K562 (cell line): ENCODE measurements at regions not wholly inside any gene's neighbourhood (a gene's known extent, or its start where the extent isn't known, plus 50 kb on each side); places are given as distances from the start of the nearest gene placed in this dataset.

Experiments used
- ATAC-seq: fragments of 200-7000 bp; cut with Tn5 transposase; 3 replicates; pipeline ENCODE4 v1.9.1; 2020; ENCODE audit warnings: moderate library complexity
- BruUV-seq: library from RNA; stranded (reverse); fragments of 400-500 nt; replicated peaks from 2 replicates; lab custom pipeline; 2021; lab: Mats Ljungman, UMichigan
- CTCF ChIA-PET: fragments of 300-600 bp; formaldehyde crosslinking; extraction: SDS; loops from one replicate; lab custom pipeline; 2021; ENCODE audit warnings: low intra/inter-chr PET ratio; lab: Yijun Ruan, JAX
- POLR2A ChIA-PET: fragments of 300-600, 350-650 bp; sonication (Branson Sonifier 250); formaldehyde crosslinking; extraction: SDS; loops from one replicate; lab custom pipeline; 2021; ENCODE audit warnings: antibody characterized with exemption, inconsistent platforms; lab: Yijun Ruan, JAX
- DNase-seq, 4 experiments: peaks; one replicate each; pipeline versions ENCODE4 v3.0.0 to v3.0.0-alpha.2; 2011 to 2018; ENCODE audit warnings: low spot score in 3 of 4, mixed read lengths in 3 of 4; ENCODE audit errors: extremely low read depth in 1 of 4
- FAIRE-seq: peaks from 2 replicates; lab custom pipeline; 2011; peaks lifted over from hg19 to GRCh38; lab: Jason Lieb, UNC
- H2AFZ ChIP-seq: 2 replicates; pipeline ENCODE4 v1.6.0; 2011; ENCODE audit warnings: low read depth, low read length, control low read depth, inconsistent platforms
- H3K27ac ChIP-seq: fragments of 200-600 bp; 3 replicates; pipeline ENCODE4 v1.8.0; 2011; ENCODE audit warnings: low read depth, mild to moderate bottlenecking, control low read depth, inconsistent platforms, low read length, moderate library complexity, mixed read lengths; ENCODE audit errors: extremely low read depth
- H3K27me3 ChIP-seq, 2 experiments: fragments of 300-600 bp in 1 of 2; 2 replicates in 1 of 2; 3 replicates in 1 of 2; pipeline versions ENCODE4 v1.6.0 to v1.8.0; 2011; ENCODE audit warnings: inconsistent platforms in 2 of 2, low read length in 2 of 2, mild to moderate bottlenecking in 1 of 2, mixed read lengths in 1 of 2, moderate library complexity in 1 of 2; ENCODE audit not compliant: control insufficient read depth in 2 of 2, insufficient read depth in 2 of 2
- H3K36me3 ChIP-seq: fragments of 300-600 bp; 3 replicates; pipeline ENCODE4 v1.8.0; 2011; ENCODE audit warnings: mild to moderate bottlenecking, low read length, inconsistent platforms; ENCODE audit not compliant: control insufficient read depth, insufficient read depth
- H3K4me1 ChIP-seq, 2 experiments: fragments of 200-600 bp in 1 of 2; replicated peaks in 1 of 2; 2 replicates in 1 of 2; 3 replicates in 1 of 2; pipeline versions ENCODE4 v1.5.1 to v1.8.0; 2011; ENCODE audit warnings: inconsistent platforms in 2 of 2, low read length in 2 of 2, mild to moderate bottlenecking in 1 of 2, mixed read lengths in 1 of 2, moderate library complexity in 1 of 2; ENCODE audit not compliant: control insufficient read depth in 2 of 2, insufficient read depth in 2 of 2
- H3K4me2 ChIP-seq: 2 replicates; pipeline ENCODE4 v1.6.1; 2011; ENCODE audit warnings: low read length, control low read depth, inconsistent platforms, mixed read lengths; ENCODE audit not compliant: insufficient read depth
- H3K4me3 ChIP-seq: fragments of 200-600 bp; sonication (generic), shearing (Covaris generic); 2 replicates; pipeline ENCODE4 v1.5.1; 2016; ENCODE audit warnings: control low read depth, inconsistent platforms
- H3K79me2 ChIP-seq: fragments of 200-600 bp; 3 replicates; pipeline ENCODE4 v1.8.0; 2011; ENCODE audit warnings: low read length, inconsistent platforms; ENCODE audit not compliant: control insufficient read depth, insufficient read depth
- H3K9ac ChIP-seq, 2 experiments: 2 replicates each; pipeline versions ENCODE4 v1.6.0 to v1.6.1; 2011; ENCODE audit warnings: low read depth in 2 of 2, low read length in 2 of 2, control low read depth in 1 of 2, inconsistent platforms in 1 of 2, mild to moderate bottlenecking in 1 of 2, mixed read lengths in 1 of 2; ENCODE audit not compliant: insufficient read depth in 1 of 2
- H3K9me1 ChIP-seq: one replicate; pipeline ENCODE4 v1.6.0; 2011; ENCODE audit warnings: inconsistent platforms, mild to moderate bottlenecking, low read length, moderate library complexity; ENCODE audit not compliant: control insufficient read depth, insufficient read depth
- H3K9me3 ChIP-seq: replicated peaks from 2 replicates; pipeline ENCODE4 v1.5.1; 2011; ENCODE audit warnings: low read depth, low read length, inconsistent platforms; ENCODE audit not compliant: control insufficient read depth, insufficient read depth
- H4K20me1 ChIP-seq: replicated peaks from 2 replicates; pipeline ENCODE4 v1.6.1; 2011; ENCODE audit warnings: low read length, inconsistent platforms, mixed read lengths; ENCODE audit not compliant: control insufficient read depth, insufficient read depth
- CHCHD3 ChIP-seq: fragments of 250-450 bp; sonication (Bioruptor Pico); IDR thresholded peaks from 2 replicates; pipeline ENCODE4 v2.1.2; 2022; ENCODE audit warnings: mild to moderate bottlenecking
- FOXJ3 ChIP-seq: sonication (generic); formaldehyde crosslinking; IDR thresholded peaks from 2 replicates; pipeline ENCODE4 v1.4.0; 2020; ENCODE audit warnings: mild to moderate bottlenecking, missing genetic modification reagents
- HDAC1 ChIP-seq, 2 experiments: fragments of 450-650 bp; IDR thresholded peaks; 2 replicates each; pipeline ENCODE4 v1.6.1; 2016 to 2017; ENCODE audit warnings: inconsistent platforms in 1 of 2, mild to moderate bottlenecking in 1 of 2, moderate library complexity in 1 of 2
- PYGO2 ChIP-seq: fragments of 450-650 bp; IDR thresholded peaks from 2 replicates; pipeline ENCODE4 v1.6.1; 2016; ENCODE audit warnings: mild to moderate bottlenecking, missing genetic modification characterization, moderate library complexity, missing compliant biosample characterization
- RBFOX2 ChIP-seq: fragments of 200-400 bp; formaldehyde crosslinking; IDR thresholded peaks from 2 replicates; pipeline ENCODE4 v1.6.1; 2017; ENCODE audit warnings: low read depth, mild to moderate bottlenecking, low read length, moderate library complexity
- SMAD3 ChIP-seq: fragments of 450-650 bp; formaldehyde crosslinking; conservative IDR thresholded peaks from 2 replicates; pipeline ENCODE4 v1.4.0; 2020; ENCODE audit warnings: mild to moderate bottlenecking
- ZNF316 ChIP-seq: fragments of 450-650 bp; IDR thresholded peaks from 2 replicates; pipeline ENCODE4 v1.6.1; 2016
- WGBS: fragments of 100-300 bp; shearing (Covaris generic); methylation state at CpG from one replicate; pipeline ENCODE4 v1.1.6; 2016; ENCODE audit warnings: low coverage, mixed read lengths; ENCODE audit not compliant: insufficient coverage; ENCODE audit errors: missing lambda C conversion rate; 5-methylcytosine and 5-hydroxymethylcytosine counted together
- in situ Hi-C: fragments of 300-500 bp; cut with MboI; formaldehyde crosslinking; loops from 4 replicates; pipeline ENCODE4 v1.15.0; 2018; ENCODE audit warnings: inconsistent platforms, mixed read lengths
- intact Hi-C: fragments of 100-400 bp; cut with micrococcal nuclease; formaldehyde crosslinking; loops from 2 replicates; pipeline ENCODE4 v1.14.2; 2022
- TF ChIP-seq, protein P1 (sequence below), 3 experiments: fragments of 200-800 bp in 1 of 3; fragments of 250-450 bp in 1 of 3; fragments of 450-650 bp in 1 of 3; sonication (Bioruptor Pico) in 1 of 3; sonication (Bioruptor generic) in 1 of 3; formaldehyde crosslinking in 1 of 3; IDR thresholded peaks; 2 replicates each; pipeline versions ENCODE4 v1.6.1 to v1.8.0; 2016 to 2022; ENCODE audit warnings: mild to moderate bottlenecking in 2 of 3, missing genetic modification characterization in 2 of 3, missing compliant biosample characterization in 1 of 3, moderate library complexity in 1 of 3
- TF ChIP-seq, protein P2 (sequence below): fragments of 450-650 bp; IDR thresholded peaks from 2 replicates; pipeline ENCODE4 v1.6.1; 2018; ENCODE audit not compliant: partially characterized antibody
- TF ChIP-seq, protein P3 (sequence below): fragments of 250-450 bp; sonication (Bioruptor Pico); IDR thresholded peaks from 2 replicates; pipeline ENCODE4 v1.5.0; 2021

DNA sequence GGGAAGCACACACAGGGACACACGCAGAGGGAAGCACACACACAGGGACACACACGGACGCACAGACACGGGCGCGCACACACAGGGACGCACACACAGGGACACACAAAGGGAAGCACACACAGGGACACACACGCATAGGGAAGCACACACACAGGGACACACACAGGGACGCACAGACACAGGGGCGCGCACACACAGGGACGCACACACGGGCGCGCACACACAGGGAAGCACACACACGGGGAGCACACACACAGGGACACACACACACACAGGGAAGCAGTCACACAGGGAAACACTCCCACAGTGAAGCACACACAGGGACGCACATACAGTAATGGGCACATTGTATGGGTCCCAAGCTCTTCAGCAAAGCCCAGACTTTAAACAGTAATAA, 685.3 kb downstream of the TRIML1 start:
- H3K4me2 ChIP-seq, result no peak overlapping the region
- CTCF ChIA-PET, result no interaction called here
- TF ChIP-seq PYGO2 (tag) (no peak), HDAC1 (IDR thresholded peaks at IDR 0.05) (no peak), CHCHD3 (no peak), SMAD3 (CRISPR knock-in tag) (no peak), ZNF316 (no peak), RBFOX2 (no peak), FOXJ3 (CRISPR knock-in tag) (no peak)
- TF ChIP-seq, protein P1, sequence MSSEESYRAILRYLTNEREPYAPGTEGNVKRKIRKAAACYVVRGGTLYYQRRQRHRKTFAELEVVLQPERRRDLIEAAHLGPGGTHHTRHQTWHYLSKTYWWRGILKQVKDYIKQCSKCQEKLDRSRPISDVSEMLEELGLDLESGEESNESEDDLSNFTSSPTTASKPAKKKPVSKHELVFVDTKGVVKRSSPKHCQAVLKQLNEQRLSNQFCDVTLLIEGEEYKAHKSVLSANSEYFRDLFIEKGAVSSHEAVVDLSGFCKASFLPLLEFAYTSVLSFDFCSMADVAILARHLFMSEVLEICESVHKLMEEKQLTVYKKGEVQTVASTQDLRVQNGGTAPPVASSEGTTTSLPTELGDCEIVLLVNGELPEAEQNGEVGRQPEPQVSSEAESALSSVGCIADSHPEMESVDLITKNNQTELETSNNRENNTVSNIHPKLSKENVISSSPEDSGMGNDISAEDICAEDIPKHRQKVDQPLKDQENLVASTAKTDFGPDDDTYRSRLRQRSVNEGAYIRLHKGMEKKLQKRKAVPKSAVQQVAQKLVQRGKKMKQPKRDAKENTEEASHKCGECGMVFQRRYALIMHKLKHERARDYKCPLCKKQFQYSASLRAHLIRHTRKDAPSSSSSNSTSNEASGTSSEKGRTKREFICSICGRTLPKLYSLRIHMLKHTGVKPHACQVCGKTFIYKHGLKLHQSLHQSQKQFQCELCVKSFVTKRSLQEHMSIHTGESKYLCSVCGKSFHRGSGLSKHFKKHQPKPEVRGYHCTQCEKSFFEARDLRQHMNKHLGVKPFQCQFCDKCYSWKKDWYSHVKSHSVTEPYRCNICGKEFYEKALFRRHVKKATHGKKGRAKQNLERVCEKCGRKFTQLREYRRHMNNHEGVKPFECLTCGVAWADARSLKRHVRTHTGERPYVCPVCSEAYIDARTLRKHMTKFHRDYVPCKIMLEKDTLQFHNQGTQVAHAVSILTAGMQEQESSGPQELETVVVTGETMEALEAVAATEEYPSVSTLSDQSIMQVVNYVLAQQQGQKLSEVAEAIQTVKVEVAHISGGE (CRISPR knock-in tag; IDR thresholded peaks at IDR 0.05), result no peak
- TF ChIP-seq, protein P2, sequence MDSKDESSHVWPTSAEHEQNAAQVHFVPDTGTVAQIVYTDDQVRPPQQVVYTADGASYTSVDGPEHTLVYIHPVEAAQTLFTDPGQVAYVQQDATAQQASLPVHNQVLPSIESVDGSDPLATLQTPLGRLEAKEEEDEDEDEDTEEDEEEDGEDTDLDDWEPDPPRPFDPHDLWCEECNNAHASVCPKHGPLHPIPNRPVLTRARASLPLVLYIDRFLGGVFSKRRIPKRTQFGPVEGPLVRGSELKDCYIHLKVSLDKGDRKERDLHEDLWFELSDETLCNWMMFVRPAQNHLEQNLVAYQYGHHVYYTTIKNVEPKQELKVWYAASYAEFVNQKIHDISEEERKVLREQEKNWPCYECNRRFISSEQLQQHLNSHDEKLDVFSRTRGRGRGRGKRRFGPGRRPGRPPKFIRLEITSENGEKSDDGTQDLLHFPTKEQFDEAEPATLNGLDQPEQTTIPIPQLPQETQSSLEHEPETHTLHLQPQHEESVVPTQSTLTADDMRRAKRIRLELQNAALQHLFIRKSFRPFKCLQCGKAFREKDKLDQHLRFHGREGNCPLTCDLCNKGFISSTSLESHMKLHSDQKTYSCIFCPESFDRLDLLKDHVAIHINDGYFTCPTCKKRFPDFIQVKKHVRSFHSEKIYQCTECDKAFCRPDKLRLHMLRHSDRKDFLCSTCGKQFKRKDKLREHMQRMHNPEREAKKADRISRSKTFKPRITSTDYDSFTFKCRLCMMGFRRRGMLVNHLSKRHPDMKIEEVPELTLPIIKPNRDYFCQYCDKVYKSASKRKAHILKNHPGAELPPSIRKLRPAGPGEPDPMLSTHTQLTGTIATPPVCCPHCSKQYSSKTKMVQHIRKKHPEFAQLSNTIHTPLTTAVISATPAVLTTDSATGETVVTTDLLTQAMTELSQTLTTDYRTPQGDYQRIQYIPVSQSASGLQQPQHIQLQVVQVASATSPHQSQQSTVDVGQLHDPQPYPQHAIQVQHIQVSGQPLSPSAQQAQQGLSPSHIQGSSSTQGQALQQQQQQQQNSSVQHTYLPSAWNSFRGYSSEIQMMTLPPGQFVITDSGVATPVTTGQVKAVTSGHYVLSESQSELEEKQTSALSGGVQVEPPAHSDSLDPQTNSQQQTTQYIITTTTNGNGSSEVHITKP, result no peak
- TF ChIP-seq, protein P3, sequence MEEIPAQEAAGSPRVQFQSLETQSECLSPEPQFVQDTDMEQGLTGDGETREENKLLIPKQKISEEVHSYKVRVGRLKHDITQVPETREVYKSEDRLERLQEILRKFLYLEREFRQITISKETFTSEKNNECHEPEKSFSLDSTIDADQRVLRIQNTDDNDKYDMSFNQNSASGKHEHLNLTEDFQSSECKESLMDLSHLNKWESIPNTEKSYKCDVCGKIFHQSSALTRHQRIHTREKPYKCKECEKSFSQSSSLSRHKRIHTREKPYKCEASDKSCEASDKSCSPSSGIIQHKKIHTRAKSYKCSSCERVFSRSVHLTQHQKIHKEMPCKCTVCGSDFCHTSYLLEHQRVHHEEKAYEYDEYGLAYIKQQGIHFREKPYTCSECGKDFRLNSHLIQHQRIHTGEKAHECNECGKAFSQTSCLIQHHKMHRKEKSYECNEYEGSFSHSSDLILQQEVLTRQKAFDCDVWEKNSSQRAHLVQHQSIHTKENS, result no peak
- no peaks in the 10 kb centered on the region for H3K4me1 ChIP-seq
- BruUV-seq, result no TSS peak
- no peak overlapping the region for H3K27ac ChIP-seq
- H3K9ac ChIP-seq, result no peak overlapping the region
- no peak for FAIRE-seq
- H2AFZ ChIP-seq, result no peak overlapping the region
- H3K36me3 ChIP-seq, result no peaks in the 10 kb centered on the region
- no peaks in the 10 kb centered on the region for H4K20me1 ChIP-seq
- POLR2A ChIA-PET, result no interaction called here
- no peaks in the 10 kb centered on the region for H3K27me3 ChIP-seq
- H3K79me2 ChIP-seq, result no peaks in the 10 kb centered on the region
- no peaks in the 10 kb centered on the region for H3K9me1 ChIP-seq
- H3K4me3 ChIP-seq, result no peak overlapping the region
- in situ Hi-C loops, result no loop called here
- H3K9me3 ChIP-seq, result no peaks in the 10 kb centered on the region; the same call in 1 of the 2 replicates
- intact Hi-C loops, result no loop called here
- no peak for ATAC-seq
- no peak for DNase-seq
- 22% methylated on average over 15 of the region's 17 CpGs for WGBS
